ENCODE measurements at regions not wholly inside any gene's neighbourhood (a gene's known extent, or its start where the extent isn't known, plus 50 kb on each side); places are given as distances from the start of the nearest gene placed in this dataset.
"Not testable (repeated sequence)": the region's sequence is repeated elsewhere in the genome, so short reads cannot be mapped to it uniquely, and the experiment has no call there.

DNA sequence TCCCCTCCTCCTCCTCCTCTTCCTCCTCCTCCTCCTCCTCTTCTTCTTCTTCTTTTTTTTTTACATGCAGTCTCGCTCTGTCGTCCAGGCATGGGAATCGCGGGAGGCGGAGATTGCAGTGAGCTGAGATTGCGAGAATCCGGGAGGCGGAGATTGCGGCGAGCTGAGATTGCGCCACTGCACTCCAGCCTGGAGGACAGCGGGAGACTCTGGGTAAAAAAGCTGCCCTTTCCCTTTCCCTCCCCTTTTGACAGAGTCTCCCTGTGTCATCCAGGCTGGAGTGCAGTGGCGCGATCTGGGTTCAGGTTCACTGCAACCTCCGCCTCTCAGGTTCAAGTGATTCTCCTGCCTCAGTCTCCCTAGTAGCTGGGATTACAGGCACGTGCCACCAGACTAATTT, 168.1 kb upstream of the MALRD1 start:
- DNase-seq = no peak
- Histone ChIP-seq H3K9ac (ENCODE audit: low read depth, low read length) (no peak overlapping the region), H3K27me3 (ENCODE audit: insufficient read depth, low read length, poor library complexity) (no peaks in the 10 kb centered on the region), H3K27ac (ENCODE audit: low read length) (no peak overlapping the region), H3K4me1 (ENCODE audit: insufficient read depth, low read length) (no peaks in the 10 kb centered on the region), H3K36me3 (ENCODE audit: insufficient read depth, low read length) (no peaks in the 10 kb centered on the region), H2AFZ (ENCODE audit: low read depth, low read length) (no peak overlapping the region), H4K20me1 (ENCODE audit: insufficient read depth, low read length) (no peaks in the 10 kb centered on the region), H3K79me2 (ENCODE audit: insufficient read depth, low read length) (no peaks in the 10 kb centered on the region), H3K4me3 (ENCODE audit: low read depth in 1 of 2, low read length in 2 of 2) (no peak overlapping the region), H3K4me2 (ENCODE audit: insufficient read depth, low read length) (no peak overlapping the region), H3K9me3 (ENCODE audit: insufficient read depth, low read length, severe bottlenecking) (no peaks in the 10 kb centered on the region)
- TF ChIP-seq CTCF (IDR thresholded peaks at IDR 0.05; ENCODE audit: borderline replicate concordance, extremely low read depth, low read length, poor library complexity, severe bottlenecking) (no peak), EZH2 (IDR thresholded peaks at IDR 0.05; ENCODE audit: borderline replicate concordance, low read depth, low read length, severe bottlenecking) (no peak)
- no peak for ATAC-seq (ENCODE audit: insufficient read depth, low read depth)

- TF ChIP-seq EZH2 (IDR thresholded peaks at IDR 0.05; ENCODE audit: borderline replicate concordance, low read depth, low read length, severe bottlenecking) (no peak), CTCF (IDR thresholded peaks at IDR 0.05; ENCODE audit: borderline replicate concordance, extremely low read depth, low read length, poor library complexity, severe bottlenecking) (no peak)
- no peaks in the 10 kb centered on the region for H3K4me1 ChIP-seq (ENCODE audit: insufficient read depth, low read length)
- H3K36me3 ChIP-seq (ENCODE audit: insufficient read depth, low read length) = no peaks in the 10 kb centered on the region
- no peaks in the 10 kb centered on the region for H4K20me1 ChIP-seq (ENCODE audit: insufficient read depth, low read length)
- no peak overlapping the region for H3K4me3 ChIP-seq (ENCODE audit: low read depth in 1 of 2, low read length in 2 of 2)
- no peak overlapping the region for H3K9ac ChIP-seq (ENCODE audit: low read depth, low read length)
- no peaks in the 10 kb centered on the region for H3K9me3 ChIP-seq (ENCODE audit: insufficient read depth, low read length, severe bottlenecking)
- no peak overlapping the region for H2AFZ ChIP-seq (ENCODE audit: low read depth, low read length)
- H3K27ac ChIP-seq (ENCODE audit: low read length) = no peak overlapping the region
- H3K79me2 ChIP-seq (ENCODE audit: insufficient read depth, low read length) = no peaks in the 10 kb centered on the region
- ATAC-seq (ENCODE audit: insufficient read depth, low read depth) (no peak), DNase-seq (no peak)
- no peaks in the 10 kb centered on the region for H3K27me3 ChIP-seq (ENCODE audit: insufficient read depth, low read length, poor library complexity)
- H3K4me2 ChIP-seq (ENCODE audit: insufficient read depth, low read length) = no peak overlapping the region
Measured at GRCh38 chr10:18886102-18886501, 162.5 kb upstream of the MALRD1 start.

DNA sequence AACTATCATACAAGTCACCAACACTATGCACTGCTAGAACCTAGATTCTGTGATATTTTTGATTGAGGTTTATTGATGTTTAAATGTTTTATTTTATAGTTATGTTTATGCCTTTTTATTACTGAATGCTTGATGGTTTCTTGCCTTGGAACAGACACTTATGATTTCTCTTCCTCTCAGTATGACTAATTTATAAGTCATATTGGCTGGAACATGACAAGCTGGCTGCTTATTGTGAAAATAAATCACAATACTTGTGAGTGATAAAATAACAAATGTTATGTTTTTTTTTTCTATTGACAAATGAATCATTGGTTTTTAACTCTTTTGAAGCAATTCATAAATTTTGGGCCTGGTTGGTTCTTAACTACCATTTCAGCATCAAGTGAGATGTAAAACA, 142.0 kb upstream of the MALRD1 start:
- no peak overlapping the region for H3K27ac ChIP-seq (ENCODE audit: low read length)
- no peaks in the 10 kb centered on the region for H3K27me3 ChIP-seq (ENCODE audit: insufficient read depth, low read length, poor library complexity)
- H3K4me2 ChIP-seq (ENCODE audit: insufficient read depth, low read length) = no peak overlapping the region
- no peaks in the 10 kb centered on the region for H3K4me1 ChIP-seq (ENCODE audit: insufficient read depth, low read length)
- no peak for DNase-seq
- H3K9ac ChIP-seq (ENCODE audit: low read depth, low read length) = no peak overlapping the region
- no peak for TF ChIP-seq EZH2 (IDR thresholded peaks at IDR 0.05; ENCODE audit: borderline replicate concordance, low read depth, low read length, severe bottlenecking)
- TF ChIP-seq CTCF (IDR thresholded peaks at IDR 0.05; ENCODE audit: borderline replicate concordance, extremely low read depth, low read length, poor library complexity, severe bottlenecking) = no peak
- no peaks in the 10 kb centered on the region for H3K9me3 ChIP-seq (ENCODE audit: insufficient read depth, low read length, severe bottlenecking)
- H3K4me3 ChIP-seq (ENCODE audit: low read depth in 1 of 2, low read length in 2 of 2) = no peak overlapping the region
- H3K79me2 ChIP-seq (ENCODE audit: insufficient read depth, low read length) = no peaks in the 10 kb centered on the region
- H4K20me1 ChIP-seq (ENCODE audit: insufficient read depth, low read length) = no peaks in the 10 kb centered on the region
- no peak overlapping the region for H2AFZ ChIP-seq (ENCODE audit: low read depth, low read length)
- H3K36me3 ChIP-seq (ENCODE audit: insufficient read depth, low read length) = no peaks in the 10 kb centered on the region
- no peak for ATAC-seq (ENCODE audit: insufficient read depth, low read depth)

GRCh38 chr10:18917431-18917830, 131.2 kb upstream of the MALRD1 start:
- H2AFZ ChIP-seq (ENCODE audit: low read depth, low read length); H3K36me3 ChIP-seq (ENCODE audit: insufficient read depth, low read length); H4K20me1 ChIP-seq (ENCODE audit: insufficient read depth, low read length); H3K27me3 ChIP-seq (ENCODE audit: insufficient read depth, low read length, poor library complexity); H3K27ac ChIP-seq (ENCODE audit: low read length); DNase-seq; H3K9ac ChIP-seq (ENCODE audit: low read depth, low read length); H3K4me2 ChIP-seq (ENCODE audit: insufficient read depth, low read length); H3K4me3 ChIP-seq (ENCODE audit: low read depth in 1 of 2, low read length in 2 of 2); H3K79me2 ChIP-seq (ENCODE audit: insufficient read depth, low read length); H3K9me3 ChIP-seq (ENCODE audit: insufficient read depth, low read length, severe bottlenecking); ATAC-seq (ENCODE audit: insufficient read depth, low read depth); H3K4me1 ChIP-seq (ENCODE audit: insufficient read depth, low read length): not testable (repeated sequence)
